ENCODE measurements at regions not wholly inside any gene's neighbourhood (a gene's known extent, or its start where the extent isn't known, plus 50 kb on each side); places are given as distances from the start of the nearest gene placed in this dataset.

DNA sequence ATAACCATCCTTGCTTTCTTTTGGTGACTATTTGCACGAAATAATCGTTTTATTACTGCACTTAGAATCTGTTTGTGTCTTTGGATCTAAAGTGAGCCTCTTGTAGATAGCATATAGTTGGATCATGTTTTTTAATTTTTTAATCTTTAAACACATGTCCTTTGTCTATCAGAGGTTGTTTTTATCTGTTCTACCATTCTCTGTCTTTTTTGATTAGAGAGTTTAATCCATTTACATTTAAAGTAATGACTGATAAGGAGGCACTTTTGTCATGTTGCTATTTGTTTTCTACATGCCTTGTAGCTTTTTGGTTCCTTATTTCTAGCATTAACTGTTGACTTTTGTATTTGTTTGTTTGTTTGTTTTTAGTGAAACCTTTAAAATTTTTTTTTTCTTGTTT lies 506.2 kb upstream of the RGS6 start:
- TF ChIP-seq, protein P1, sequence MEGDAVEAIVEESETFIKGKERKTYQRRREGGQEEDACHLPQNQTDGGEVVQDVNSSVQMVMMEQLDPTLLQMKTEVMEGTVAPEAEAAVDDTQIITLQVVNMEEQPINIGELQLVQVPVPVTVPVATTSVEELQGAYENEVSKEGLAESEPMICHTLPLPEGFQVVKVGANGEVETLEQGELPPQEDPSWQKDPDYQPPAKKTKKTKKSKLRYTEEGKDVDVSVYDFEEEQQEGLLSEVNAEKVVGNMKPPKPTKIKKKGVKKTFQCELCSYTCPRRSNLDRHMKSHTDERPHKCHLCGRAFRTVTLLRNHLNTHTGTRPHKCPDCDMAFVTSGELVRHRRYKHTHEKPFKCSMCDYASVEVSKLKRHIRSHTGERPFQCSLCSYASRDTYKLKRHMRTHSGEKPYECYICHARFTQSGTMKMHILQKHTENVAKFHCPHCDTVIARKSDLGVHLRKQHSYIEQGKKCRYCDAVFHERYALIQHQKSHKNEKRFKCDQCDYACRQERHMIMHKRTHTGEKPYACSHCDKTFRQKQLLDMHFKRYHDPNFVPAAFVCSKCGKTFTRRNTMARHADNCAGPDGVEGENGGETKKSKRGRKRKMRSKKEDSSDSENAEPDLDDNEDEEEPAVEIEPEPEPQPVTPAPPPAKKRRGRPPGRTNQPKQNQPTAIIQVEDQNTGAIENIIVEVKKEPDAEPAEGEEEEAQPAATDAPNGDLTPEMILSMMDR (IDR thresholded peaks at IDR 0.05) = no peak
- TF ChIP-seq POLR2A (IDR thresholded peaks at IDR 0.05) (no peak), POLR2AphosphoS5 (IDR thresholded peaks at IDR 0.05) (no peak)

Measured in prostate gland (tissue), 2 donors.